Neural progenitor cell (in vitro differentiated cells): ENCODE measurements at regions not wholly inside any gene's neighbourhood (a gene's known extent, or its start where the extent isn't known, plus 50 kb on each side); places are given as distances from the start of the nearest gene placed in this dataset.

Experiments
- EZH2 ChIP-seq: fragments of 200-600 bp; sonication (generic); IDR thresholded peaks from 2 replicates; pipeline ENCODE4 v1.6.1; 2017; ENCODE audit warnings: antibody characterized with exemption, mild to moderate bottlenecking, moderate library complexity
- EZH2phosphoT487 ChIP-seq: fragments of 200-600 bp; sonication (generic); IDR thresholded peaks from 2 replicates; pipeline ENCODE4 v1.6.1; 2017; ENCODE audit warnings: antibody characterized with exemption
- TF ChIP-seq, protein P1 (sequence below): fragments of 200-600 bp; sonication (generic); IDR thresholded peaks from 2 replicates; pipeline ENCODE4 v1.5.1; 2017; ENCODE audit warnings: antibody characterized with exemption, mild to moderate bottlenecking

DNA sequence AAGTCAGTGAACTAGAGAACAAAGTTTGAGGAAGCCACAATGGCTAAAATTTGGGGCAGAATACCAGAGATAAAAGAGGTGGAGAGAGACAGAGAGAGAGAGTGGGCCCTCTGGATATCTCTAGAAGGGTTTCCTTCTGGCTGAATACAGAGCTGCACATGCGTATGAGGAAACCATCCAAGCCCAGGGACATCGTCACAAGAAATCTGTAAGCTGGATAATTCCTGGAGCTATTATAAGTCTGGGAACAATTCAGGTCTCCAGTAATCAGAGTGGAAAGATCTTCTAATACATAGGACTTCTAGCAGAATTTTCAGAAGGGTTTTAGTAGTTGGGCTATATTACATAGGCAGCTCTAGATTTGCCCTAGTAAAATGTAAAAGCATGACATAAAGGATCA, 415.7 kb upstream of the MTPN start:
- TF ChIP-seq, protein P1, sequence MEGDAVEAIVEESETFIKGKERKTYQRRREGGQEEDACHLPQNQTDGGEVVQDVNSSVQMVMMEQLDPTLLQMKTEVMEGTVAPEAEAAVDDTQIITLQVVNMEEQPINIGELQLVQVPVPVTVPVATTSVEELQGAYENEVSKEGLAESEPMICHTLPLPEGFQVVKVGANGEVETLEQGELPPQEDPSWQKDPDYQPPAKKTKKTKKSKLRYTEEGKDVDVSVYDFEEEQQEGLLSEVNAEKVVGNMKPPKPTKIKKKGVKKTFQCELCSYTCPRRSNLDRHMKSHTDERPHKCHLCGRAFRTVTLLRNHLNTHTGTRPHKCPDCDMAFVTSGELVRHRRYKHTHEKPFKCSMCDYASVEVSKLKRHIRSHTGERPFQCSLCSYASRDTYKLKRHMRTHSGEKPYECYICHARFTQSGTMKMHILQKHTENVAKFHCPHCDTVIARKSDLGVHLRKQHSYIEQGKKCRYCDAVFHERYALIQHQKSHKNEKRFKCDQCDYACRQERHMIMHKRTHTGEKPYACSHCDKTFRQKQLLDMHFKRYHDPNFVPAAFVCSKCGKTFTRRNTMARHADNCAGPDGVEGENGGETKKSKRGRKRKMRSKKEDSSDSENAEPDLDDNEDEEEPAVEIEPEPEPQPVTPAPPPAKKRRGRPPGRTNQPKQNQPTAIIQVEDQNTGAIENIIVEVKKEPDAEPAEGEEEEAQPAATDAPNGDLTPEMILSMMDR, result no peak
- TF ChIP-seq EZH2phosphoT487 (no peak), EZH2 (no peak)
